GM04503 (cell line): ENCODE measurements at regions not wholly inside any gene's neighbourhood (a gene's known extent, or its start where the extent isn't known, plus 50 kb on each side); places are given as distances from the start of the nearest gene placed in this dataset.

ENCODE experiments used
- DNase-seq: peaks from one replicate; pipeline ENCODE4 v3.0.0-alpha.2; 2012; ENCODE audit warnings: low read depth

GRCh38 chr2:19435815-19436214, 77.4 kb upstream of the OSR1 start:
- peak; percentile 10 for DNase-seq

- no peak for DNase-seq
Measured at GRCh38 chr2:19434413-19434812, 76.0 kb upstream of the OSR1 start.

DNA sequence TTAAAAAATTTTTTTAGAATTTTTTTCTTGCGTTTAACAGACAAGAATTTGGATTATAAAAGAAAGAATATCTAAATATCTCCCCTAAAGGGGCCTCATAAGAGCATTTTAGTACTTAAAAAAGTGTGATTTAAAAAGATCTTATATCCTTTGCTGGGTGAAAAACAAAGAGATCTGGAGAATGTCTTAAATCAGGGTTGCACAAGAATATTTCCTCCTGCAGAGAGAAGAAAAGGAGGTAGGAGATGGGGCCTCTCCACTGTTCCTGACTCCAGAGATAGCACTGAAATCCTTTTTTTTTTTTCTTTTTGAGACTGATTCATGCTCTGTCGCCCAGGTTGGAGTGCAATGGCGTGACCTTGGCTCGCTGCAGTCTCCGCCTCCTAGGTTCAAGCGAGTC, 68.5 kb upstream of the OSR1 start:
- DNase-seq, result no peak

GRCh38 chr2:19426144-19426543, 67.7 kb upstream of the OSR1 start:
- DNase-seq, result no peak

DNA sequence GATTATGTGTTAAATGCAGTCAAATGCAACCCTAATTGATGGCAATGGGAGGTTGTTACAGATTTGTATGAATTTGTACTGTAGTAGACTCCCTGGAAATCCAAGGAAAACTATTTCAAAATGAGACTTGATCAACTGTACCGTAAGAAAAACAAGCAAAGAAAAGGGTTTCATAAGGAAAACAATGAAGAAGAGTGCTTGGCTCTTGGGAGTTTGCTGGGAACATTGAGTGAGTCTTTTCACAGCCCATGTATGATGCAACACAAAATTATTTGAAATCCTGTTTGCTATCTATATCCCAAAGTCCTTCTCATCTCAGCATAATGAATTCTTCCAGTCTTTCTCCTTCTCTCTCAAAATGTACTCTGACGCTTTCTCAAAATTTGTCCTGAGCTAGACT, 67.0 kb upstream of the OSR1 start:
- no peak for DNase-seq

GRCh38 chr2:19419211-19419880, 60.9 kb upstream of the OSR1 start:
- no peak for DNase-seq

DNA sequence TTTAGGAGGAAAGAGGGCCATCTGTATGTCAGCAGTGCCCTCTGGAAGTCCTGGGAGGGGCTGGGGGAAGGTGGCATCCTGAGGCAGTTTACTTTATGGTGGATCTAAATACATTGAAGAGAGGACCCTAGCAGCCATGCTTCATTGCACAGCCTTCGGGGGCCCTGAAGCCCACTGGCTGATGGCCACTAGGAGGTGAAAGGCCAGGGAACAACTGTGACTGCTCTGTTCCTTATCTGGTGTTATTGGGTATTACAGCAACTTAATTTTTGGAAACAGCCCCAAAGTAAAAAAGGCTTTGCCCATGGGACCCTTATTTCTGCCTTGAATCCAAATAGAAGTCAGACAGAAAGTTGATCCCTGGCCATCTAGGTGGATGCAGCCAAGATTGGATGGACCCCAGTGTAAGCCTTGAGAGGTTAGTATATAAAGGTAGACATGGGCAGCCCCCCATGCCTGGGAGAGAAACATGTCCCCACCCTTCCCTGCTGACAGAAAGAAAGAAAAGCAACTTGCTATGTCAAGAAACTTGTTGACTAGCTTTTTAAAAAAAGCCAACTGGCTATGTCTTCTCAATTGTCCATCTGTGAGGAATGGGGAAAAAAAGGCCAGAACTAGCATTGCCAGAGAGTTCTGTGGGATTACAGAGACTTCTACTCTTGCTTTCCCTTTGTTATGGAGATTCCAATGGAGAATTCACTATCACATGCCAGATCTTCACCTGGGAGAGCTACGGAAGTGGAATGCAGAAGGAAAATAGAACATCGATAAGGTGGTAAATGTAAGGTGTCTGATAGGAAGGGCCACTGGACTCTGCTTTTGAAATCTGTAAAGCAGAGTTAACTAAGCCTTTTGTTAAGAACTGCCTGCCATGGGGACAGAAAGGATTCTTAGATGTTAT, 58.6 kb upstream of the OSR1 start:
- no peak for DNase-seq

DNA sequence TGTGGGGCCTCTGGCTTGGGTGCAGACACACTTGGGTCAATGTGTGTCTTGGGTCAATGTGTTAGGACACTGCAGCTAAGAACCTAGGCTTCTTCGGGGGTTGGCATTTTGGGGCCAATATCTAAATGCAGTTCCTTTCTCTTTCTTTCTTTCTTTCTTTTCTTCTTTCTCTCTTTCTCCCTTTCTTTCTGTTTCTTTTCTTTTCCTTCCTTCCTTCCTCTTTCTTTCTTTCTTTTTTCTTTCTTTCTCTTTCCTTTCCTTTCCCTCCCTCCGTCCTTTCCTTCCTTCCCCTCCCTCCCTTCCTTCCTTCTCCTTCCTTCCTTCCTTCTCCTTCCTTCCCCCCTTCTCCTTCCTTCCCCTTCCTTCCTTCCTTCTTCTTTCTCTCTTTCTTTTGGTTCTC, 57.7 kb upstream of the OSR1 start:
- DNase-seq, result no peak

GRCh38 chr2:19409046-19409445, 50.6 kb upstream of the OSR1 start:
- no peak for DNase-seq

GRCh38 chr2:19408592-19408991, 50.2 kb upstream of the OSR1 start:
- DNase-seq, result no peak
